ENCODE measurements at regions not wholly inside any gene's neighbourhood (a gene's known extent, or its start where the extent isn't known, plus 50 kb on each side); places are given as distances from the start of the nearest gene placed in this dataset.

DNA sequence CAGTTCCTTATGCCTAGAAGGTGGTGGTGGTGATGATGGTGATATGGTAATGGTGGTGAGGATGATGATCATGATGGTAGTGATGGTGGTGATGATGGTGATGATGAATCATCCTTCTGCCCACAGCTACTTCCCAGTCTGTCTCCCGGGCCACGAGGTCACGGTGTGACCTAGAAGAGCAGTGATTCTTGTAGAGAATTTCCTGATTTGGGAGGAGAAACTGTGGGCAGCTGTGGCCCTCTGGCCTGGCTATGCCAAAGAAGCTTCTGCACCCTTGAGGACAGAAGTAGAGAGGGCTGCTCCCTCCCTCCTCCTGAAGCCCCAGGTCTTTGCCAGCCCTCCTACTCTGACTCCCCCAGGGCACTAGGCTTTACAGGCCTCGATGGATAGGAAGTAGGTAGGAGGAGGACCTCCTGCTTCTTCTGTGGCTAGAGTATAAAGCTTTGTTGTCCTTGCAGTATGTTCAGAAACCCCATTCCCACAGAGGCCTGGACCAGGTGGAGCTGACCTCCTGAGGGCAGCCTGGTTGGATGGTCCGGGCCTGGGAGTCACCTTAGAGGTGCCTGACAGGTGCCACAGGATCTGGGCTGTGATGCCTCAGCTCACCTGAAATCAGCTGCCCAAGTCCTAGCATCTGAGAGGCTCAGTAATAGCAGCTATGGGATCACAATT is 57.9 kb upstream of the EPAS1 start:
- DNase-seq, result peak; percentile 80

GRCh38 chr2:46239847-46240181 is 57.4 kb upstream of the EPAS1 start:
- no peak for DNase-seq

DNA sequence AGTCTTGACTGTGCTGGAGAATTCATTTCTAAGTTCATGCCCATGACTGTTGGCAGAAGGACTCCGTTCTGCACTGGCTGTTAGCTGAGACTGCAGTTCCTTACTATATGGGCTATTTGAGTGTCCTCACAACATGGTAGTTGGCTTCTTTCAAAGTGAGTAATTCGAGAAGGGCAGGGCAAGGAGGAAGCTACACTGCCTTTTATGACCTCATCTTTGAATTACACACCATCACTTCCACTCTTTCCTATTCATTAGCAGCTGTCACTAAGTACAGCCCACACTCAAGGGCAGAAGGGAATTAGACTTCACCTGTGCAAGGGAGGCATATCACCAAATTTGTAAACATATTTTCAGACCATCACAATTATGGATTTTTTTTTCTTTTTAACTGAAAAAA is 55.9 kb upstream of the EPAS1 start:
- DNase-seq, result peak; percentile 77

- no peak for DNase-seq
Measured at GRCh38 chr2:46245869-46246268, 51.3 kb upstream of the EPAS1 start.

DNA sequence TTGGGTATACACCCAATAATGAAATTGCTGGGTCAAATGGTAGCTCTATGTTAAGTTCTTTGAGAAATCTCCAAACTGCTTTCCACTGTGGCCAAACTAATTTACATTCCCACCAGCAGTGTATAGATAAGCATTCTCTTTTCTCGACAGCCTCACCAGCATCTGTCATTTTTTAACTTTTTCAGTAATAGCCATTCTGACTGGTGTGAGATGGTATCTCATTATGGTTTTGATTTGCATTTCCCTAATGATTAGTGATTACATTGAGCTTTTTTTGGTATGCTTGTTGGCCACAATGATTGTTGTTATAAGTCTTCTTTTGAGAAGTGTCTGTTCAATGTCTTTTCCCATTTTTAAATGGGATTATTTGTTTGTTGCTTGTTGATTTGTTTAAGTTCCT is 50.4 kb upstream of the EPAS1 start:
- no peak for DNase-seq

All from suppressor macrophage treated with lipopolysaccharide for 4 hours (primary cell).